ENCODE measurements at regions not wholly inside any gene's neighbourhood (a gene's known extent, or its start where the extent isn't known, plus 50 kb on each side); places are given as distances from the start of the nearest gene placed in this dataset.

- no peak overlapping the region for H3K27ac ChIP-seq
Measured at GRCh38 chr17:77511514-77512061, 370.8 kb downstream of the SEC14L1 start.

GRCh38 chr17:77512062-77512946, 371.5 kb downstream of the SEC14L1 start:
- H3K27ac ChIP-seq: no peak overlapping the region

More at GRCh38 chr17:77511514-77512061, 370.8 kb downstream of the SEC14L1 start:
- TF ChIP-seq CTCF (conservative IDR thresholded peaks at IDR 0.05): no peak
- TF ChIP-seq ZFX (IDR thresholded peaks at IDR 0.05): no peak

GRCh38 chr17:77513045-77513444, 372.3 kb downstream of the SEC14L1 start:
- TF ChIP-seq CTCF (conservative IDR thresholded peaks at IDR 0.05) (no peak), ZFX (IDR thresholded peaks at IDR 0.05) (no peak)
- no peak overlapping the region for H3K27ac ChIP-seq

More at GRCh38 chr17:77512062-77512946, 371.5 kb downstream of the SEC14L1 start:
- TF ChIP-seq ZFX (IDR thresholded peaks at IDR 0.05): no peak
- no peak for TF ChIP-seq CTCF (conservative IDR thresholded peaks at IDR 0.05)

GRCh38 chr17:77515227-77515626, 374.5 kb downstream of the SEC14L1 start:
- TF ChIP-seq CTCF (conservative IDR thresholded peaks at IDR 0.05): no peak
- TF ChIP-seq ZFX (IDR thresholded peaks at IDR 0.05): no peak

GRCh38 chr17:77516902-77517301, 376.1 kb downstream of the SEC14L1 start:
- TF ChIP-seq ZFX (IDR thresholded peaks at IDR 0.05): no peak
- TF ChIP-seq CTCF (conservative IDR thresholded peaks at IDR 0.05): no peak
- no peak overlapping the region for H3K27ac ChIP-seq

More at GRCh38 chr17:77515227-77515626, 374.5 kb downstream of the SEC14L1 start:
- H3K27ac ChIP-seq: no peak overlapping the region

GRCh38 chr17:77521076-77521475, 380.3 kb downstream of the SEC14L1 start:
- TF ChIP-seq ZFX (IDR thresholded peaks at IDR 0.05): no peak
- no peak for TF ChIP-seq CTCF (conservative IDR thresholded peaks at IDR 0.05)

GRCh38 chr17:77523540-77523939, 382.8 kb downstream of the SEC14L1 start:
- no peak overlapping the region for H3K27ac ChIP-seq
- TF ChIP-seq ZFX (IDR thresholded peaks at IDR 0.05) (no peak), CTCF (conservative IDR thresholded peaks at IDR 0.05) (no peak)

More at GRCh38 chr17:77521076-77521475, 380.3 kb downstream of the SEC14L1 start:
- no peak overlapping the region for H3K27ac ChIP-seq

Data from C4-2B (cell line).